ENCODE measurements at regions not wholly inside any gene's neighbourhood (a gene's known extent, or its start where the extent isn't known, plus 50 kb on each side); places are given as distances from the start of the nearest gene placed in this dataset.

GRCh38 chr12:85509857-85510256 lies 229.8 kb downstream of the ALX1 start:
- no peak for DNase-seq

GRCh38 chr12:85516039-85516438 lies 236.0 kb downstream of the ALX1 start:
- no peak for DNase-seq

GRCh38 chr12:85516667-85517325 lies 236.8 kb downstream of the ALX1 start:
- no peak for DNase-seq

GRCh38 chr12:85519163-85519562 lies 239.1 kb downstream of the ALX1 start:
- no peak for DNase-seq

GRCh38 chr12:85523197-85523596 lies 243.2 kb downstream of the ALX1 start:
- no peak for DNase-seq

GRCh38 chr12:85527192-85527591 lies 247.2 kb downstream of the ALX1 start:
- DNase-seq: no peak

- no peak for DNase-seq
These were observed 249.9 kb downstream of the ALX1 start for GRCh38 chr12:85529896-85530295.

- no peak for DNase-seq
These were observed 250.4 kb downstream of the ALX1 start for GRCh38 chr12:85530456-85530855.

GRCh38 chr12:85531341-85531740 lies 251.3 kb downstream of the ALX1 start:
- DNase-seq: no peak

GRCh38 chr12:85549640-85550039 lies 269.6 kb downstream of the ALX1 start:
- DNase-seq: no peak

- no peak for DNase-seq
These were observed 270.9 kb downstream of the ALX1 start for GRCh38 chr12:85550924-85551323.

GRCh38 chr12:85552461-85552860 lies 272.4 kb downstream of the ALX1 start:
- DNase-seq: no peak

- no peak for DNase-seq
These were observed 277.8 kb downstream of the ALX1 start for GRCh38 chr12:85557850-85558249.

GRCh38 chr12:85558684-85559083 lies 277.5 kb downstream of the RASSF9 start:
- no peak for DNase-seq

- no peak for DNase-seq
These were observed 277.1 kb downstream of the RASSF9 start for GRCh38 chr12:85559127-85559526.

GRCh38 chr12:85559536-85559935 lies 276.7 kb downstream of the RASSF9 start:
- DNase-seq: no peak

- DNase-seq: no peak
These were observed 273.4 kb downstream of the RASSF9 start for GRCh38 chr12:85562765-85563164.

GRCh38 chr12:85564786-85565185 lies 271.4 kb downstream of the RASSF9 start:
- no peak for DNase-seq

- DNase-seq: no peak
These were observed 267.7 kb downstream of the RASSF9 start for GRCh38 chr12:85568395-85569103.

- DNase-seq: no peak
These were observed 266.9 kb downstream of the RASSF9 start for GRCh38 chr12:85569261-85569660.

- DNase-seq: no peak
These were observed 263.3 kb downstream of the RASSF9 start for GRCh38 chr12:85572956-85573355.

- DNase-seq: no peak
These were observed 262.5 kb downstream of the RASSF9 start for GRCh38 chr12:85573635-85574214.

- no peak for DNase-seq
These were observed 261.9 kb downstream of the RASSF9 start for GRCh38 chr12:85574291-85574690.
